Loucy (cell line): ENCODE measurements at regions not wholly inside any gene's neighbourhood (a gene's known extent, or its start where the extent isn't known, plus 50 kb on each side); places are given as distances from the start of the nearest gene placed in this dataset.
"Not testable (repeated sequence)": the region's sequence is repeated elsewhere in the genome, so short reads cannot be mapped to it uniquely, and the experiment has no call there.

Source experiments
- EZH2phosphoT487 ChIP-seq: fragments of 200-600 bp; IDR thresholded peaks from 2 replicates; pipeline ENCODE4 v1.6.1; 2018; ENCODE audit warnings: antibody characterized with exemption, mild to moderate bottlenecking, moderate library complexity, borderline replicate concordance
- TF ChIP-seq, protein P1 (sequence below): fragments of 200-600 bp; sonication (generic); conservative IDR thresholded peaks from 2 replicates; pipeline ENCODE4 v1.5.1; 2014; ENCODE audit warnings: mild to moderate bottlenecking, antibody characterized with exemption, low read length

DNA sequence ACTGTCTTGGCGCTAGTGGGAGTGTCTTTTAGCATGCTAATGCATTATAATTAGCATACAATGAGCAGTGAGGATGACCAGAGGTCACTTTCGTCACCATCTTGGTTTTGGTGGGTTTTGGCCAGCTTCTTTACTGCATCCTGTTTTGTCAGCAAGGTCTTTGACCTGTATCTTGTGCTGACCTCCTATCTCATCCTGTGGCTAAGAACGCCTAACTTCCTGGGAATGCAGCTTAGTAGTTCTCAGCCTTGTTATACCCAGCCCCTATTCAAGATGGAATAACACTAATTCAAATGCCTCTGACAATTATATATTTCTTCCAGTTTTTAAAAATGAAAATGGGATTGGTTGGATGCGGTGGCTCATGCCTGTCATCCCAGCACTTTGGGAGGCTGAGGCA, 92.0 kb upstream of the TMTC4 start:
- TF ChIP-seq, protein P1, sequence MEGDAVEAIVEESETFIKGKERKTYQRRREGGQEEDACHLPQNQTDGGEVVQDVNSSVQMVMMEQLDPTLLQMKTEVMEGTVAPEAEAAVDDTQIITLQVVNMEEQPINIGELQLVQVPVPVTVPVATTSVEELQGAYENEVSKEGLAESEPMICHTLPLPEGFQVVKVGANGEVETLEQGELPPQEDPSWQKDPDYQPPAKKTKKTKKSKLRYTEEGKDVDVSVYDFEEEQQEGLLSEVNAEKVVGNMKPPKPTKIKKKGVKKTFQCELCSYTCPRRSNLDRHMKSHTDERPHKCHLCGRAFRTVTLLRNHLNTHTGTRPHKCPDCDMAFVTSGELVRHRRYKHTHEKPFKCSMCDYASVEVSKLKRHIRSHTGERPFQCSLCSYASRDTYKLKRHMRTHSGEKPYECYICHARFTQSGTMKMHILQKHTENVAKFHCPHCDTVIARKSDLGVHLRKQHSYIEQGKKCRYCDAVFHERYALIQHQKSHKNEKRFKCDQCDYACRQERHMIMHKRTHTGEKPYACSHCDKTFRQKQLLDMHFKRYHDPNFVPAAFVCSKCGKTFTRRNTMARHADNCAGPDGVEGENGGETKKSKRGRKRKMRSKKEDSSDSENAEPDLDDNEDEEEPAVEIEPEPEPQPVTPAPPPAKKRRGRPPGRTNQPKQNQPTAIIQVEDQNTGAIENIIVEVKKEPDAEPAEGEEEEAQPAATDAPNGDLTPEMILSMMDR, result not testable (repeated sequence)
- not testable (repeated sequence) for TF ChIP-seq EZH2phosphoT487
